Fibroblast of mammary gland (primary cell): ENCODE measurements at regions not wholly inside any gene's neighbourhood (a gene's known extent, or its start where the extent isn't known, plus 50 kb on each side); places are given as distances from the start of the nearest gene placed in this dataset.

Experiments
- DNase-seq: peaks from one replicate; pipeline ENCODE4 v3.0.0-alpha.2; 2010; ENCODE audit warnings: low read depth
- H3K4me3 ChIP-seq: 2 replicates; pipeline ENCODE4 v1.5.1; 2011; ENCODE audit warnings: low read depth, mild to moderate bottlenecking, low read length, moderate library complexity; ENCODE audit not compliant: control insufficient read depth
- CTCF ChIP-seq: conservative IDR thresholded peaks from 2 replicates; pipeline ENCODE4 v1.5.1; 2011; ENCODE audit warnings: low read depth, low read length, inconsistent platforms; ENCODE audit not compliant: control insufficient read depth, insufficient read depth

GRCh38 chr17:17398188-17398942, 78.4 kb upstream of the MED9 start:
- no peak for TF ChIP-seq CTCF
- no peak overlapping the region for H3K4me3 ChIP-seq
- DNase-seq, result peak; percentile 86

GRCh38 chr17:17398943-17399926, 77.6 kb upstream of the MED9 start:
- no peak for TF ChIP-seq CTCF
- no peak overlapping the region for H3K4me3 ChIP-seq
- DNase-seq, result peak; percentile 77

- no peak overlapping the region for H3K4me3 ChIP-seq
- no peak for TF ChIP-seq CTCF
- no peak for DNase-seq
These were observed 76.7 kb upstream of the MED9 start for GRCh38 chr17:17400070-17400469.

GRCh38 chr17:17400566-17401184, 76.1 kb upstream of the MED9 start:
- H3K4me3 ChIP-seq, result no peak overlapping the region
- no peak for TF ChIP-seq CTCF
- no peak for DNase-seq

- TF ChIP-seq CTCF, result no peak
- peak; percentile 51 for DNase-seq
- H3K4me3 ChIP-seq, result no peak overlapping the region
These were observed 75.5 kb upstream of the MED9 start for GRCh38 chr17:17401271-17401781.

- DNase-seq, result no peak
- no peak for TF ChIP-seq CTCF
- no peak overlapping the region for H3K4me3 ChIP-seq
These were observed 74.2 kb upstream of the MED9 start for GRCh38 chr17:17402558-17402957.
